GM12878 (cell line): ENCODE measurements at regions not wholly inside any gene's neighbourhood (a gene's known extent, or its start where the extent isn't known, plus 50 kb on each side); places are given as distances from the start of the nearest gene placed in this dataset.

Experiments used
- ATAC-seq: fragments of 200-7000 bp; cut with Tn5 transposase; 3 replicates; pipeline ENCODE4 v1.9.1; 2020; ENCODE audit warnings: mild to moderate bottlenecking, moderate library complexity
- BruUV-seq: library from RNA; stranded (reverse); fragments of 400-500 nt; replicated peaks from 2 replicates; lab custom pipeline; 2021; lab: Mats Ljungman, UMichigan
- CTCF ChIA-PET: fragments of 300-600 bp; sonication (Branson Sonifier 250); formaldehyde crosslinking; extraction: SDS; loops from one replicate; lab custom pipeline; 2021; ENCODE audit warnings: inconsistent platforms; lab: Yijun Ruan, JAX
- POLR2A ChIA-PET: fragments of 350-600 bp; formaldehyde crosslinking; extraction: SDS; loops from one replicate; lab custom pipeline; 2021; ENCODE audit warnings: inconsistent platforms; lab: Charles Lee
- RAD21 ChIA-PET: fragments of 300-600 bp; sonication (Branson Sonifier 250); formaldehyde crosslinking; loops from one replicate; lab custom pipeline; 2023; ENCODE audit warnings: antibody characterized with exemption; ENCODE audit not compliant: unreplicated experiment; lab: Charles Lee
- SMC1A ChIA-PET: fragments of 300-600 bp; sonication (Branson Sonifier 250); formaldehyde crosslinking; loops from one replicate; lab custom pipeline; 2023; ENCODE audit not compliant: unreplicated experiment, uncharacterized antibody; lab: Charles Lee
- DNase-seq: peaks from one replicate; pipeline ENCODE4 v3.0.0-alpha.2; 2011; ENCODE audit warnings: low read depth, low spot score
- FAIRE-seq: peaks from 3 replicates; lab custom pipeline; 2011; peaks lifted over from hg19 to GRCh38; lab: Jason Lieb, UNC
- H2AFZ ChIP-seq: 2 replicates; pipeline ENCODE4 v1.6.0; 2011; ENCODE audit warnings: low read depth, low read length, control low read depth; ENCODE audit not compliant: control insufficient read depth
- H3K27ac ChIP-seq: 2 replicates; pipeline ENCODE4 v1.5.1; 2011; ENCODE audit warnings: control low read depth; ENCODE audit not compliant: control insufficient read depth, insufficient read depth
- H3K27me3 ChIP-seq, 2 experiments: replicated peaks in 1 of 2; 2 replicates each; pipeline versions ENCODE4 v1.6.0 to v1.6.1; 2011; ENCODE audit warnings: low read length in 1 of 2; ENCODE audit not compliant: control insufficient read depth in 2 of 2, insufficient read depth in 2 of 2
- H3K36me3 ChIP-seq, 2 experiments: 2 replicates each; pipeline ENCODE4 v1.5.1; 2011; ENCODE audit warnings: low read length in 1 of 2; ENCODE audit not compliant: control insufficient read depth in 2 of 2, insufficient read depth in 2 of 2
- H3K4me1 ChIP-seq: 2 replicates; pipeline ENCODE4 v1.6.1; 2011; ENCODE audit warnings: mild to moderate bottlenecking, low read length, moderate library complexity, mixed read lengths; ENCODE audit not compliant: control insufficient read depth, insufficient read depth
- H3K4me2 ChIP-seq: 2 replicates; pipeline ENCODE4 v1.6.0; 2011; ENCODE audit warnings: control low read depth; ENCODE audit not compliant: control insufficient read depth, insufficient read depth
- H3K4me3 ChIP-seq: fragments of 200-600 bp; sonication (generic); 2 replicates; pipeline ENCODE4 v1.5.1; 2016
- H3K79me2 ChIP-seq: 2 replicates; pipeline ENCODE4 v1.6.0; 2011; ENCODE audit warnings: low read length; ENCODE audit not compliant: control insufficient read depth, insufficient read depth
- H3K9ac ChIP-seq: 2 replicates; pipeline ENCODE4 v1.8.0; 2011; ENCODE audit warnings: low read length, control low read depth, mixed read lengths; ENCODE audit not compliant: control insufficient read depth, insufficient read depth
- H3K9me3 ChIP-seq: replicated peaks from 3 replicates; pipeline ENCODE4 v1.5.1; 2011; ENCODE audit warnings: mild to moderate bottlenecking, low read length; ENCODE audit not compliant: control insufficient read depth, insufficient read depth
- H4K20me1 ChIP-seq: 2 replicates; pipeline ENCODE4 v1.6.0; 2011; ENCODE audit not compliant: control insufficient read depth, insufficient read depth
- CREM ChIP-seq: IDR thresholded peaks from 2 replicates; pipeline ENCODE4 v1.6.1; 2014; ENCODE audit warnings: antibody characterized with exemption, low read depth
- HDAC6 ChIP-seq: fragments of 200-600 bp; sonication (generic); IDR thresholded peaks from one replicate; pipeline ENCODE4 v1.8.0; 2017; ENCODE audit warnings: antibody characterized with exemption; ENCODE audit not compliant: unreplicated experiment
- MYB ChIP-seq: fragments of 150-350 bp; IDR thresholded peaks from 2 replicates; pipeline ENCODE4 v1.6.1; 2014; ENCODE audit warnings: mild to moderate bottlenecking, low read depth, low read length, borderline replicate concordance
- WGBS: methylation state at CpG from one replicate; pipeline ENCODE4 v1.1.6; 2016; ENCODE audit warnings: low lambda C conversion rate; ENCODE audit not compliant: insufficient replicate concordance, insufficient coverage; ENCODE audit errors: missing lambda C conversion rate; 5-methylcytosine and 5-hydroxymethylcytosine counted together
- in situ Hi-C: fragments of 300-500 bp; cut with MboI; formaldehyde crosslinking; loops from 9 replicates; pipeline ENCODE4 v1.14.3; 2018; ENCODE audit warnings: mixed read lengths
- intact Hi-C: fragments of 100-400 bp; cut with micrococcal nuclease; formaldehyde crosslinking; loops from one replicate; pipeline ENCODE4 v1.14.2; 2022; ENCODE audit not compliant: unreplicated experiment
- TF ChIP-seq, protein P1 (sequence below): IDR thresholded peaks from 2 replicates; pipeline ENCODE4 v1.6.1; 2012; ENCODE audit warnings: low read depth, low read length, improper control_type of control experiment
- TF ChIP-seq, protein P2 (sequence below): fragments of 150-350 bp; IDR thresholded peaks from 2 replicates; pipeline ENCODE4 v1.6.1; 2014; ENCODE audit warnings: mild to moderate bottlenecking, low read depth, low read length

DNA sequence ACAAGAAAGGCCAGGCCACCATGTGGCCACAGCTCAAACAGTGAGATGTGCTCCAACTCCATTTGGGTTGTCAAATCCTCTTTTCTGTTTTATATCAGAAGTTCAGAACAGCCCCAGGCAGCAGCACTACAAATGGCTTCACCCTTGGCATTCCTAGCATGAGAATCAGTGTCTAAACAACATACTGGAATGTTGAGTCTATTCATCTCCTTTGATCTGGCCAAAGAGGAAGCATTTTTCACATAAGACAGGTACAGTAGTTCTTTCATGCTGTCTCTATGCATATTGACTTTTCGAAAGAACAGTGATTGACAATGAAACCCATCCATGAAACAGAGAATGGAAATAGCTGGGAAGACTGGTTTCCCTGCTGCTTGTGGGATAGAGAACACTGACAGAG lies 289.5 kb downstream of the USP46 start (continued):
- TF ChIP-seq MYB (no peak), HDAC6 (no peak)
- TF ChIP-seq, protein P1, sequence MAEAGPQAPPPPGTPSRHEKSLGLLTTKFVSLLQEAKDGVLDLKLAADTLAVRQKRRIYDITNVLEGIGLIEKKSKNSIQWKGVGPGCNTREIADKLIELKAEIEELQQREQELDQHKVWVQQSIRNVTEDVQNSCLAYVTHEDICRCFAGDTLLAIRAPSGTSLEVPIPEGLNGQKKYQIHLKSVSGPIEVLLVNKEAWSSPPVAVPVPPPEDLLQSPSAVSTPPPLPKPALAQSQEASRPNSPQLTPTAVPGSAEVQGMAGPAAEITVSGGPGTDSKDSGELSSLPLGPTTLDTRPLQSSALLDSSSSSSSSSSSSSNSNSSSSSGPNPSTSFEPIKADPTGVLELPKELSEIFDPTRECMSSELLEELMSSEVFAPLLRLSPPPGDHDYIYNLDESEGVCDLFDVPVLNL = no peak

DNA sequence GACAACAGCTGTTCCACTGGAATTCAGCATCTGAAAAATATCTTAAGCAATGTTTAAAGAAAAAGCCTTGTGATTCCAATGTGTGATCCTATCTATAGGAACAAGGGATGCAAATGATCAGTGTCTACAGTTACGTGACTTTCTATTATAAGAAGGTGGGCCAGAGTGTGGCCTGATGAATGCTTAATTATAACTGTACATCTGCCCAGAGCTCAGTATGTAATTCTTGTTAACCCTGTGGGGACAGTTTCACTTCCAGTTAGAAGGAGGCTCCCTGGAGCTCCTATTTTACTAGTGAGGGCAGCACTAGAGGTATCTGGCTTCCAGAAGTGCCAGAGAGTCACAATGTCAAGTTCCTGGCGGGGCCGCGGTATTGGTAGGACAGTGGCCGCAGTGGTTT lies 288.5 kb downstream of the USP46 start:
- BruUV-seq = no TSS peak
- Histone ChIP-seq H3K4me3 (no peak overlapping the region), H4K20me1 (no peaks in the 10 kb centered on the region), H3K4me1 (no peaks in the 10 kb centered on the region), H3K27me3 (no peaks in the 10 kb centered on the region), H2AFZ (no peak overlapping the region), H3K36me3 (no peaks in the 10 kb centered on the region), H3K9ac (no peak overlapping the region), H3K27ac (no peak overlapping the region), H3K4me2 (no peak overlapping the region), H3K79me2 (no peaks in the 10 kb centered on the region), H3K9me3 (no peaks in the 10 kb centered on the region)
- POLR2A ChIA-PET = no interaction called here
- DNase-seq (no peak), FAIRE-seq (no peak), ATAC-seq (no peak)
- TF ChIP-seq, protein P2, sequence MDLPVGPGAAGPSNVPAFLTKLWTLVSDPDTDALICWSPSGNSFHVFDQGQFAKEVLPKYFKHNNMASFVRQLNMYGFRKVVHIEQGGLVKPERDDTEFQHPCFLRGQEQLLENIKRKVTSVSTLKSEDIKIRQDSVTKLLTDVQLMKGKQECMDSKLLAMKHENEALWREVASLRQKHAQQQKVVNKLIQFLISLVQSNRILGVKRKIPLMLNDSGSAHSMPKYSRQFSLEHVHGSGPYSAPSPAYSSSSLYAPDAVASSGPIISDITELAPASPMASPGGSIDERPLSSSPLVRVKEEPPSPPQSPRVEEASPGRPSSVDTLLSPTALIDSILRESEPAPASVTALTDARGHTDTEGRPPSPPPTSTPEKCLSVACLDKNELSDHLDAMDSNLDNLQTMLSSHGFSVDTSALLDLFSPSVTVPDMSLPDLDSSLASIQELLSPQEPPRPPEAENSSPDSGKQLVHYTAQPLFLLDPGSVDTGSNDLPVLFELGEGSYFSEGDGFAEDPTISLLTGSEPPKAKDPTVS = no peak
- TF ChIP-seq CREM = no peak
- RAD21 ChIA-PET = interaction anchor here (0.8 kb wide), 1 partner anchor 294 kb away, joined by 3 read pairs; no protein-coding TSS in a partner anchor
- WGBS = 74% methylated on average over 5 of the region's 5 CpGs
- CTCF ChIA-PET = interaction anchor here (0.8 to 1.1 kb wide), 2 partner anchors 296 to 1864 kb away, joined by 3 to 4 read pairs; no protein-coding TSS in a partner anchor
- intact Hi-C loops (loop anchor here (10.0 kb wide), 1 partner anchor 214 kb away; no protein-coding TSS in a partner anchor), in situ Hi-C loops (loop anchor here (5.0 kb wide), 1 partner anchor 292 kb away; no protein-coding TSS in a partner anchor)
- SMC1A ChIA-PET = interaction anchor here (1.0 kb wide), 1 partner anchor 10 kb away, joined by 3 read pairs; no protein-coding TSS in a partner anchor
